ENCODE measurements at regions not wholly inside any gene's neighbourhood (a gene's known extent, or its start where the extent isn't known, plus 50 kb on each side); places are given as distances from the start of the nearest gene placed in this dataset.
A peak's percentile ranks its signal among the peaks of the same experiment; 100 is the strongest.

DNA sequence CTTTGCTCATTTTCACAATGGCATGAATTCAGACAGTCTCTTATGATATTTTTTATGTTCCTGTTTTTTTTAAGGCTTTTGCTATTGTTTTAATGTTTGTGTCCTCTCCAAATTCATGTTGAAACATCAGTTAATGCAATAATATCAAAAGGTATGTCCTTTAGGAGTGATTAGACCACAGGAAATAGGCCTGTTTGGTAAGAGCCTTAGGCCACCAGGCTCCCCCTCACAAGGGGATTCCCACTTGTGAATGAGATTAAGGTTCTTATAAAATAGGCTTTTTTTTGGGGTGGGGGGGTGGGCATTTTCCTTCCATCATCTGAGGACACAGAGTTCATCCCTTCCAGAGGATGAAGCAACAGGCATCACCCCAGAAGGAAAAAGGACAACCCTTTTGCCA is 2074.2 kb upstream of the C9orf72 start:
- H2AFZ ChIP-seq (ENCODE audit: insufficient read depth, low read length, poor library complexity), result no peak overlapping the region
- H3K9me3 ChIP-seq (ENCODE audit: insufficient read depth, low read depth, low read length), result no peaks in the 10 kb centered on the region
- H3K4ac ChIP-seq (ENCODE audit: low read depth, low read length), result no peak overlapping the region
- H4K8ac ChIP-seq (ENCODE audit: low read depth, low read length), result no peak overlapping the region
- no peak overlapping the region for H2BK120ac ChIP-seq (ENCODE audit: insufficient read depth, low read length, poor library complexity)
- H3K23ac ChIP-seq (ENCODE audit: low read length), result no peak overlapping the region
- H4K12ac ChIP-seq (ENCODE audit: low read depth, low read length), result no peak overlapping the region
- no peaks in the 10 kb centered on the region for H3K36me3 ChIP-seq (ENCODE audit: control insufficient read depth in 1 of 2, insufficient read depth in 2 of 2, low read length in 2 of 2)
- H4K91ac ChIP-seq (ENCODE audit: low read depth, low read length), result no peak overlapping the region
- no peak overlapping the region for H3K4me2 ChIP-seq (ENCODE audit: low read length)
- no peaks in the 10 kb centered on the region for H3K79me1 ChIP-seq (ENCODE audit: low read length)
- DNase-seq, result no peak
- H3K18ac ChIP-seq (ENCODE audit: low read length), result no peak overlapping the region
- H3K27me3 ChIP-seq (ENCODE audit: insufficient read depth, low read length), result no peaks in the 10 kb centered on the region
- no peaks in the 10 kb centered on the region for H3K4me1 ChIP-seq (ENCODE audit: control insufficient read depth in 1 of 2, insufficient read depth in 2 of 2, low read length in 2 of 2)
- no peak overlapping the region for H2BK12ac ChIP-seq (ENCODE audit: low read length)
- H2BK5ac ChIP-seq (ENCODE audit: low read depth, low read length, poor library complexity), result no peak overlapping the region
- no peak overlapping the region for H3K9ac ChIP-seq (ENCODE audit: low read length)
- no peak overlapping the region for H2AK5ac ChIP-seq (ENCODE audit: low read length)
- H3K27ac ChIP-seq (ENCODE audit: low read depth, low read length), result no peak overlapping the region
- H3K14ac ChIP-seq (ENCODE audit: low read length), result no peak overlapping the region
- no peaks in the 10 kb centered on the region for H3K79me2 ChIP-seq (ENCODE audit: control insufficient read depth, insufficient read depth, low read length, poor library complexity)
- H3K4me3 ChIP-seq (ENCODE audit: low read depth, low read length), result no peak overlapping the region

DNA sequence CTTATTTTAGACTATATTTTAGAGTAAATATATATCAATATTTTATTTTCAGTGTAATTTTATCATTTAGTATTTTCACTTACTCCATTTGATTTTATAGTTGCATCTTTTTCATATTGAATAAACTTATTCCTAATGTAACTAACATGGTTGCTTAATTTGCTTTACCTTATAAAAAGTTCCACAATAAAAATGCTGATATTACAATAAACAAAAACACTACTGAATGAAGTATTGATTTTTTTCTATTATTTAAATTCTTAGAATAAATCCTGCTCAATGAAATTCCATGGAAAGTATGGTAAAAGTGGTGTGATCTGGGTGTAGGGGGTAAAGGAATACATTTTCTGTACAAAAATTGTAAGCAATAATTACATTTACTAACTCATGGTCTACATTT is 2074.9 kb upstream of the C9orf72 start:
- Histone ChIP-seq H3K27me3 (ENCODE audit: insufficient read depth, low read length) (no peaks in the 10 kb centered on the region), H4K8ac (ENCODE audit: low read depth, low read length) (no peak overlapping the region), H3K4me1 (ENCODE audit: control insufficient read depth in 1 of 2, insufficient read depth in 2 of 2, low read length in 2 of 2) (no peaks in the 10 kb centered on the region), H3K14ac (ENCODE audit: low read length) (no peak overlapping the region), H2AK5ac (ENCODE audit: low read length) (no peak overlapping the region), H2BK120ac (ENCODE audit: insufficient read depth, low read length, poor library complexity) (no peak overlapping the region), H4K91ac (ENCODE audit: low read depth, low read length) (no peak overlapping the region), H2BK5ac (ENCODE audit: low read depth, low read length, poor library complexity) (no peak overlapping the region), H3K36me3 (ENCODE audit: control insufficient read depth in 1 of 2, insufficient read depth in 2 of 2, low read length in 2 of 2) (no peaks in the 10 kb centered on the region), H3K18ac (ENCODE audit: low read length) (no peak overlapping the region), H2AFZ (ENCODE audit: insufficient read depth, low read length, poor library complexity) (no peak overlapping the region), H3K4me3 (ENCODE audit: low read depth, low read length) (no peak overlapping the region), H4K12ac (ENCODE audit: low read depth, low read length) (no peak overlapping the region), H3K9me3 (ENCODE audit: insufficient read depth, low read depth, low read length) (no peaks in the 10 kb centered on the region), H3K79me1 (ENCODE audit: low read length) (no peaks in the 10 kb centered on the region), H3K79me2 (ENCODE audit: control insufficient read depth, insufficient read depth, low read length, poor library complexity) (no peaks in the 10 kb centered on the region), H2BK12ac (ENCODE audit: low read length) (no peak overlapping the region), H3K9ac (ENCODE audit: low read length) (no peak overlapping the region), H3K4me2 (ENCODE audit: low read length) (no peak overlapping the region), H3K27ac (ENCODE audit: low read depth, low read length) (no peak overlapping the region), H3K23ac (ENCODE audit: low read length) (no peak overlapping the region), H3K4ac (ENCODE audit: low read depth, low read length) (no peak overlapping the region)
- no peak for DNase-seq

DNA sequence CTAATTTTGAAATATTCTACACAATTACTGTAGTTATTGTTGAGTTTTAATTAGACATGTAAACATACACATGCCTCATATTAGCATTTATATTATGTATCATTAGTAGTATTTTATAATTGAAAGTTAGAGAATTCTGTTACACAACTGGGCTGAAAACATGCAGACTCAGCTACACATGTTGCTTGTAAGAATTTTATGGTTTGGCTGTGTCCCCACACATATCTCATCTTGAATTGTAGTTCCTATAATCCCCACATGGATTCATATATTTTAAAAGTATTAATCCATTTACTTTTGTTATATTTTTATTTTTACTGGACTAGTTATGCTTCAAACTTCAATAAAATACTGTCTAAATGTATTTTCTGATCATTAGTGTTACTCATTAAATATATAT is 2075.3 kb upstream of the C9orf72 start:
- Histone ChIP-seq H3K9ac (ENCODE audit: low read length) (no peak overlapping the region), H3K23ac (ENCODE audit: low read length) (no peak overlapping the region), H3K79me1 (ENCODE audit: low read length) (no peaks in the 10 kb centered on the region), H3K36me3 (ENCODE audit: control insufficient read depth in 1 of 2, insufficient read depth in 2 of 2, low read length in 2 of 2) (no peaks in the 10 kb centered on the region), H4K12ac (ENCODE audit: low read depth, low read length) (no peak overlapping the region), H3K9me3 (ENCODE audit: insufficient read depth, low read depth, low read length) (no peaks in the 10 kb centered on the region), H2BK120ac (ENCODE audit: insufficient read depth, low read length, poor library complexity) (no peak overlapping the region), H2AK5ac (ENCODE audit: low read length) (no peak overlapping the region), H4K91ac (ENCODE audit: low read depth, low read length) (no peak overlapping the region), H3K27ac (ENCODE audit: low read depth, low read length) (no peak overlapping the region), H2BK12ac (ENCODE audit: low read length) (no peak overlapping the region), H2BK5ac (ENCODE audit: low read depth, low read length, poor library complexity) (no peak overlapping the region), H3K4me3 (ENCODE audit: low read depth, low read length) (no peak overlapping the region), H3K4me1 (ENCODE audit: control insufficient read depth in 1 of 2, insufficient read depth in 2 of 2, low read length in 2 of 2) (no peaks in the 10 kb centered on the region), H3K27me3 (ENCODE audit: insufficient read depth, low read length) (no peaks in the 10 kb centered on the region), H3K79me2 (ENCODE audit: control insufficient read depth, insufficient read depth, low read length, poor library complexity) (no peaks in the 10 kb centered on the region), H3K14ac (ENCODE audit: low read length) (no peak overlapping the region), H3K4me2 (ENCODE audit: low read length) (no peak overlapping the region), H3K4ac (ENCODE audit: low read depth, low read length) (no peak overlapping the region), H2AFZ (ENCODE audit: insufficient read depth, low read length, poor library complexity) (no peak overlapping the region), H4K8ac (ENCODE audit: low read depth, low read length) (no peak overlapping the region), H3K18ac (ENCODE audit: low read length) (no peak overlapping the region)
- DNase-seq, result no peak

DNA sequence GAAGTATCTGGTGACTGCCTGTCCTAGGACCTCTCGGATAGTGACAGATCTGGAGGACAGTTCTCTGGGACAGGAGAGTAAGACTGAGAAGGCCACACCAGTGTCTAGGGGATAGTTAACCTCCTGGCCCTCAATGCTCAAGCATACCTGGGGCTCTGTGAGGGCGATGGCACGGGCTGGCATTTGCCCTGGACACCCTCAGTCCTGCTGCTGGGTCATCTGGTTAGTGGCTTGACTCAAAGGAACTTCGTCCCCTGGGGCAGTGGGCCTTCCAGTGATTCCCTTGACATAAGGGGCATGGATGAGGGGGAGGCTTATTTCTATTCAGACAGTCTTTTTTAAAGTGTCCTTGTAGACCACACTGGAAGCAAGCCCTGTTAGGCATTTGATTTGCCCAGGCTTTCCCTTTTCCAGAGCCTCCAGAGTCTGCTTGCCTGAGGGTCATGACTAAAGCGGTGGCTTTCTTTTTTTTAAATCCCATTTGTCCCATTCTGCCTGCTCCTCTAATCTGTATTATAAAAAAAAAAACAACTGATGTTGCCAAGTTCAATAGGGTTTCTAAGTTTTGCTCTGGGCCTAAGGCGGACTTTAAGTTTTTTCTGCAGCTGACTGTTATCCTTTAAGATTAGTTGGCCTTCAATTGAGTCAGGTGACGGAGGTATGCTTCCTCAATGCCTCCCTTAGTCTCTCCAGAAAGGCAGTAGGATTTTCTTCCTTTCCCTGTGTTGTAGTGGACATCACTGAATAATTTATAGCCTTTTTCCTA is 2083.5 kb upstream of the C9orf72 start:
- no CpG with 5 or more reads among the region's 7 CpGs for WGBS (ENCODE audit: extremely low coverage, insufficient coverage, insufficient read length)
- Histone ChIP-seq H3K27ac (ENCODE audit: low read depth, low read length) (no peak overlapping the region), H3K27me3 (ENCODE audit: insufficient read depth, low read length) (no peaks in the 10 kb centered on the region)

More for the DNA sequence above, 2083.5 kb upstream of the C9orf72 start:
- Histone ChIP-seq H3K4me1 (ENCODE audit: control insufficient read depth in 1 of 2, insufficient read depth in 2 of 2, low read length in 2 of 2) (no peaks in the 10 kb centered on the region), H3K23ac (ENCODE audit: low read length) (no peak overlapping the region), H4K91ac (ENCODE audit: low read depth, low read length) (no peak overlapping the region), H2BK12ac (ENCODE audit: low read length) (no peak overlapping the region), H3K79me2 (ENCODE audit: control insufficient read depth, insufficient read depth, low read length, poor library complexity) (no peaks in the 10 kb centered on the region), H2BK5ac (ENCODE audit: low read depth, low read length, poor library complexity) (no peak overlapping the region), H4K8ac (ENCODE audit: low read depth, low read length) (no peak overlapping the region), H2BK120ac (ENCODE audit: insufficient read depth, low read length, poor library complexity) (peak overlapping the region; percentile 2), H2AFZ (ENCODE audit: insufficient read depth, low read length, poor library complexity) (no peak overlapping the region), H3K18ac (ENCODE audit: low read length) (no peak overlapping the region), H3K14ac (ENCODE audit: low read length) (no peak overlapping the region), H3K79me1 (ENCODE audit: low read length) (no peaks in the 10 kb centered on the region), H3K36me3 (ENCODE audit: control insufficient read depth in 1 of 2, insufficient read depth in 2 of 2, low read length in 2 of 2) (no peaks in the 10 kb centered on the region), H2AK5ac (ENCODE audit: low read length) (no peak overlapping the region), H4K12ac (ENCODE audit: low read depth, low read length) (no peak overlapping the region), H3K4ac (ENCODE audit: low read depth, low read length) (no peak overlapping the region), H3K4me2 (ENCODE audit: low read length) (no peak overlapping the region), H3K4me3 (ENCODE audit: low read depth, low read length) (no peak overlapping the region), H3K9me3 (ENCODE audit: insufficient read depth, low read depth, low read length) (no peaks in the 10 kb centered on the region), H3K9ac (ENCODE audit: low read length) (no peak overlapping the region)
- DNase-seq, result no peak
